ENCODE measurements at regions not wholly inside any gene's neighbourhood (a gene's known extent, or its start where the extent isn't known, plus 50 kb on each side); places are given as distances from the start of the nearest gene placed in this dataset.

- DNase-seq: no peak
These were observed 365.9 kb upstream of the ERCC4 start for GRCh38 chr16:13554005-13554404.

GRCh38 chr16:13554643-13555042 is 365.3 kb upstream of the ERCC4 start:
- DNase-seq: no peak

- no peak for DNase-seq
These were observed 362.5 kb upstream of the ERCC4 start for GRCh38 chr16:13557418-13557817.

GRCh38 chr16:13558752-13559151 is 361.2 kb upstream of the ERCC4 start:
- no peak for DNase-seq

- no peak for DNase-seq
These were observed 360.3 kb upstream of the ERCC4 start for GRCh38 chr16:13559624-13560023.

GRCh38 chr16:13560151-13560550 is 359.8 kb upstream of the ERCC4 start:
- no peak for DNase-seq

GRCh38 chr16:13561291-13562070 is 358.5 kb upstream of the ERCC4 start:
- DNase-seq: no peak

GRCh38 chr16:13568803-13569202 is 351.2 kb upstream of the ERCC4 start:
- DNase-seq: no peak

- no peak for DNase-seq
These were observed 350.0 kb upstream of the ERCC4 start for GRCh38 chr16:13569986-13570385.

- DNase-seq: no peak
These were observed 348.9 kb upstream of the ERCC4 start for GRCh38 chr16:13571036-13571435.

GRCh38 chr16:13573903-13574302 is 346.1 kb upstream of the ERCC4 start:
- DNase-seq: no peak

GRCh38 chr16:13586051-13586450 is 333.9 kb upstream of the ERCC4 start:
- DNase-seq: no peak

- no peak for DNase-seq
These were observed 332.8 kb upstream of the ERCC4 start for GRCh38 chr16:13587181-13587580.

GRCh38 chr16:13594823-13595222 is 325.1 kb upstream of the ERCC4 start:
- DNase-seq: no peak

- DNase-seq: no peak
These were observed 313.1 kb upstream of the ERCC4 start for GRCh38 chr16:13606804-13607203.

GRCh38 chr16:13607289-13607688 is 312.7 kb upstream of the ERCC4 start:
- DNase-seq: no peak

- DNase-seq: no peak
These were observed 308.4 kb upstream of the ERCC4 start for GRCh38 chr16:13611596-13611995.

GRCh38 chr16:13612623-13613022 is 307.3 kb upstream of the ERCC4 start:
- DNase-seq: no peak

GRCh38 chr16:13613165-13613564 is 306.8 kb upstream of the ERCC4 start:
- no peak for DNase-seq

GRCh38 chr16:13621639-13622038 is 298.3 kb upstream of the ERCC4 start:
- DNase-seq: no peak

- DNase-seq: no peak
These were observed 291.8 kb upstream of the ERCC4 start for GRCh38 chr16:13628156-13628555.

- no peak for DNase-seq
These were observed 290.2 kb upstream of the ERCC4 start for GRCh38 chr16:13629704-13630103.

GRCh38 chr16:13630374-13630773 is 289.6 kb upstream of the ERCC4 start:
- no peak for DNase-seq

- DNase-seq: no peak
These were observed 288.7 kb upstream of the ERCC4 start for GRCh38 chr16:13631213-13631767.

GRCh38 chr16:13631916-13632315 is 288.0 kb upstream of the ERCC4 start:
- no peak for DNase-seq

Data from right forelimb (tissue), 1 donor.